K562 (cell line): ENCODE measurements at regions not wholly inside any gene's neighbourhood (a gene's known extent, or its start where the extent isn't known, plus 50 kb on each side); places are given as distances from the start of the nearest gene placed in this dataset.
A peak's percentile ranks its signal among the peaks of the same experiment; 100 is the strongest.
"Not testable (repeated sequence)": the region's sequence is repeated elsewhere in the genome, so short reads cannot be mapped to it uniquely, and the experiment has no call there.

Experiments
- ATAC-seq: fragments of 200-7000 bp; cut with Tn5 transposase; 3 replicates; pipeline ENCODE4 v1.9.1; 2020; ENCODE audit warnings: moderate library complexity
- BruUV-seq: library from RNA; stranded (reverse); fragments of 400-500 nt; replicated peaks from 2 replicates; lab custom pipeline; 2021; lab: Mats Ljungman, UMichigan
- CTCF ChIA-PET: fragments of 300-600 bp; formaldehyde crosslinking; extraction: SDS; loops from one replicate; lab custom pipeline; 2021; ENCODE audit warnings: low intra/inter-chr PET ratio; lab: Yijun Ruan, JAX
- POLR2A ChIA-PET: fragments of 300-600, 350-650 bp; sonication (Branson Sonifier 250); formaldehyde crosslinking; extraction: SDS; loops from one replicate; lab custom pipeline; 2021; ENCODE audit warnings: antibody characterized with exemption, inconsistent platforms; lab: Yijun Ruan, JAX
- DNase-seq, 4 experiments: peaks; one replicate each; pipeline versions ENCODE4 v3.0.0 to v3.0.0-alpha.2; 2011 to 2018; ENCODE audit warnings: low spot score in 3 of 4, mixed read lengths in 3 of 4; ENCODE audit errors: extremely low read depth in 1 of 4
- FAIRE-seq: peaks from 2 replicates; lab custom pipeline; 2011; peaks lifted over from hg19 to GRCh38; lab: Jason Lieb, UNC
- H2AFZ ChIP-seq: 2 replicates; pipeline ENCODE4 v1.6.0; 2011; ENCODE audit warnings: low read depth, low read length, control low read depth, inconsistent platforms
- H3K27ac ChIP-seq: fragments of 200-600 bp; 3 replicates; pipeline ENCODE4 v1.8.0; 2011; ENCODE audit warnings: low read depth, mild to moderate bottlenecking, control low read depth, inconsistent platforms, low read length, moderate library complexity, mixed read lengths; ENCODE audit errors: extremely low read depth
- H3K27me3 ChIP-seq, 2 experiments: fragments of 300-600 bp in 1 of 2; 2 replicates in 1 of 2; 3 replicates in 1 of 2; pipeline versions ENCODE4 v1.6.0 to v1.8.0; 2011; ENCODE audit warnings: inconsistent platforms in 2 of 2, low read length in 2 of 2, mild to moderate bottlenecking in 1 of 2, mixed read lengths in 1 of 2, moderate library complexity in 1 of 2; ENCODE audit not compliant: control insufficient read depth in 2 of 2, insufficient read depth in 2 of 2
- H3K36me3 ChIP-seq: fragments of 300-600 bp; 3 replicates; pipeline ENCODE4 v1.8.0; 2011; ENCODE audit warnings: mild to moderate bottlenecking, low read length, inconsistent platforms; ENCODE audit not compliant: control insufficient read depth, insufficient read depth
- H3K4me1 ChIP-seq, 2 experiments: fragments of 200-600 bp in 1 of 2; replicated peaks in 1 of 2; 2 replicates in 1 of 2; 3 replicates in 1 of 2; pipeline versions ENCODE4 v1.5.1 to v1.8.0; 2011; ENCODE audit warnings: inconsistent platforms in 2 of 2, low read length in 2 of 2, mild to moderate bottlenecking in 1 of 2, mixed read lengths in 1 of 2, moderate library complexity in 1 of 2; ENCODE audit not compliant: control insufficient read depth in 2 of 2, insufficient read depth in 2 of 2
- H3K4me2 ChIP-seq: 2 replicates; pipeline ENCODE4 v1.6.1; 2011; ENCODE audit warnings: low read length, control low read depth, inconsistent platforms, mixed read lengths; ENCODE audit not compliant: insufficient read depth
- H3K4me3 ChIP-seq: fragments of 200-600 bp; sonication (generic), shearing (Covaris generic); 2 replicates; pipeline ENCODE4 v1.5.1; 2016; ENCODE audit warnings: control low read depth, inconsistent platforms
- H3K79me2 ChIP-seq: fragments of 200-600 bp; 3 replicates; pipeline ENCODE4 v1.8.0; 2011; ENCODE audit warnings: low read length, inconsistent platforms; ENCODE audit not compliant: control insufficient read depth, insufficient read depth
- H3K9ac ChIP-seq, 2 experiments: 2 replicates each; pipeline versions ENCODE4 v1.6.0 to v1.6.1; 2011; ENCODE audit warnings: low read depth in 2 of 2, low read length in 2 of 2, control low read depth in 1 of 2, inconsistent platforms in 1 of 2, mild to moderate bottlenecking in 1 of 2, mixed read lengths in 1 of 2; ENCODE audit not compliant: insufficient read depth in 1 of 2
- H3K9me1 ChIP-seq: one replicate; pipeline ENCODE4 v1.6.0; 2011; ENCODE audit warnings: inconsistent platforms, mild to moderate bottlenecking, low read length, moderate library complexity; ENCODE audit not compliant: control insufficient read depth, insufficient read depth
- H3K9me3 ChIP-seq: replicated peaks from 2 replicates; pipeline ENCODE4 v1.5.1; 2011; ENCODE audit warnings: low read depth, low read length, inconsistent platforms; ENCODE audit not compliant: control insufficient read depth, insufficient read depth
- H4K20me1 ChIP-seq: replicated peaks from 2 replicates; pipeline ENCODE4 v1.6.1; 2011; ENCODE audit warnings: low read length, inconsistent platforms, mixed read lengths; ENCODE audit not compliant: control insufficient read depth, insufficient read depth
- CEBPG ChIP-seq, 3 experiments: fragments of 200-800 bp in 1 of 3; sonication (Bioruptor generic) in 1 of 3; sonication (generic) in 1 of 3; formaldehyde crosslinking in 1 of 3; IDR thresholded peaks in 2 of 3; conservative IDR thresholded peaks in 1 of 3; 2 replicates each; pipeline versions ENCODE4 v1.6.1 to v1.8.0; 2016 to 2022; ENCODE audit warnings: missing compliant biosample characterization in 2 of 3, missing genetic modification characterization in 2 of 3, mild to moderate bottlenecking in 1 of 3, missing genetic modification reagents in 1 of 3
- HNRNPLL ChIP-seq: fragments of 200-400 bp; formaldehyde crosslinking; IDR thresholded peaks from 2 replicates; pipeline ENCODE4 v1.6.1; 2017; ENCODE audit warnings: low read length, low read depth, mild to moderate bottlenecking; ENCODE audit not compliant: poor library complexity, severe bottlenecking
- PKNOX1 ChIP-seq: fragments of 450-650 bp; IDR thresholded peaks from 2 replicates; pipeline ENCODE4 v1.6.1; 2016
- TRIM24 ChIP-seq, 2 experiments: fragments of 450-650 bp; IDR thresholded peaks; 2 replicates each; pipeline ENCODE4 v1.6.1; 2016
- TRIM28 ChIP-seq: fragments of 450-650 bp; IDR thresholded peaks from 2 replicates; pipeline ENCODE4 v1.6.1; 2017
- ZNF316 ChIP-seq: fragments of 450-650 bp; IDR thresholded peaks from 2 replicates; pipeline ENCODE4 v1.6.1; 2016
- ZNF512 ChIP-seq: IDR thresholded peaks from 2 replicates; pipeline ENCODE4 v1.6.1; 2016; ENCODE audit warnings: missing genetic modification characterization, missing compliant biosample characterization
- WGBS: fragments of 100-300 bp; shearing (Covaris generic); methylation state at CpG from one replicate; pipeline ENCODE4 v1.1.6; 2016; ENCODE audit warnings: low coverage, mixed read lengths; ENCODE audit not compliant: insufficient coverage; ENCODE audit errors: missing lambda C conversion rate; 5-methylcytosine and 5-hydroxymethylcytosine counted together
- in situ Hi-C: fragments of 300-500 bp; cut with MboI; formaldehyde crosslinking; loops from 4 replicates; pipeline ENCODE4 v1.15.0; 2018; ENCODE audit warnings: inconsistent platforms, mixed read lengths
- intact Hi-C: fragments of 100-400 bp; cut with micrococcal nuclease; formaldehyde crosslinking; loops from 2 replicates; pipeline ENCODE4 v1.14.2; 2022
- TF ChIP-seq, protein P1 (sequence below): IDR thresholded peaks from 2 replicates; pipeline ENCODE4 v1.6.1; 2014; ENCODE audit warnings: antibody characterized with exemption

DNA sequence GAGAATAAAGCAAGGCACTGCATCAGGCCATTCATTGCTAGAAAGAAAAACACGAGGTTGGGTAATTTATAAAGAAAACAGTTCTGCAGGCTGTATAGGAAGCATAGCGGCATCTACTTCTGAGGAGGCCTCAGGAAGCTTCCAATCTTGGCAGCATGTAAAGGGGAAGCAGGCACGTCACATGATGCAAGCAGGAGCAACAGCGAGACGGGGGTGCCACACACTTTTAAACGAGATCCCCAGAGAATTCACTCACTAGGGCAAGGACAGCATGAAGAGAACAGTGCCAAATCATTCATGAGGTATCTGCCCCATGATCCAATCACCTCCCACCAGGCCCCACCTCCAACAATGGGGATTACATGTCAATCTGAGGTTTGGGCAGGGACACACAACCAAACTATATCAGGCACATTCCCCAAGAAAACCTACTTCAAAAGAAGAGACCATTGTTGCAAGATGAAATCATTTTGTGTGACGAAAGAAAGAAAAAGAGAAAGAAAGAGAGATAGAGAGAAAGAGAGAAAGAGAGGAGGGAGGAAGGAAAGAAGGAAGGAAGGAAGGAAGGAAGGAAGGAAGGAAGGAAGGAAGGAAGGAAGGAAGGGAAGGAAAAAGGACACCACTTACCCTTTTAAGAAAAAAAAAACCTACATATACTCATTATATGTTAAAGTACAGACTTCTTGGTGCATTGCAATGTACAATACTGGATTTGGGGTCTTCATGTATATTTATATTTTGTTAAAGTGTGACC is 95.9 kb upstream of the PLEKHG1 start:
- CTCF ChIA-PET = no interaction called here
- DNase-seq = no peak
- no peaks in the 10 kb centered on the region for H3K79me2 ChIP-seq
- no peak overlapping the region for H3K4me2 ChIP-seq
- H3K9me1 ChIP-seq = no peaks in the 10 kb centered on the region
- no TSS peak for BruUV-seq
- 0 out of 2 replicates have a peak overlapping the region, but pooled peaks have one; percentile 3 for H2AFZ ChIP-seq
- in situ Hi-C loops = no loop called here
- peaks cover 0 to 4% of the 10 kb centered on the region in 2 experiments; a peak in 1 of 5 replicates for H3K27me3 ChIP-seq
- ATAC-seq = no peak; the same call in 2 of the 3 replicates
- POLR2A ChIA-PET = interaction anchor here (0.6 to 0.8 kb wide), 3 partner anchors 12 to 154 kb away, joined by 3 read pairs; no protein-coding TSS in a partner anchor
- intact Hi-C loops = loop anchor here (5.0 kb wide), 1 partner anchor 86 kb away; no protein-coding TSS in a partner anchor
- TF ChIP-seq TRIM24 (IDR thresholded peaks at IDR 0.05) (peak; percentile 61 to 75; a peak in 2 of 4 replicates), CEBPG (CRISPR knock-in tag; IDR thresholded peaks at IDR 0.05) (peak; percentile 79), CEBPG (tag; conservative IDR thresholded peaks at IDR 0.05 in 1 of 2, IDR thresholded peaks at IDR 0.05 in 1 of 2) (peak in 1 of 2 experiments; percentile 36; a peak in 1 of 4 replicates), HNRNPLL (no peak), PKNOX1 (0 out of 2 replicates have a peak, but pooled peaks have one; percentile 23), TRIM28 (peak; percentile 20; the same call in 1 of the 2 replicates), ZNF316 (peak; percentile 25; the same call in 1 of the 2 replicates), ZNF512 (tag) (peak; percentile 77)
- TF ChIP-seq, protein P1, sequence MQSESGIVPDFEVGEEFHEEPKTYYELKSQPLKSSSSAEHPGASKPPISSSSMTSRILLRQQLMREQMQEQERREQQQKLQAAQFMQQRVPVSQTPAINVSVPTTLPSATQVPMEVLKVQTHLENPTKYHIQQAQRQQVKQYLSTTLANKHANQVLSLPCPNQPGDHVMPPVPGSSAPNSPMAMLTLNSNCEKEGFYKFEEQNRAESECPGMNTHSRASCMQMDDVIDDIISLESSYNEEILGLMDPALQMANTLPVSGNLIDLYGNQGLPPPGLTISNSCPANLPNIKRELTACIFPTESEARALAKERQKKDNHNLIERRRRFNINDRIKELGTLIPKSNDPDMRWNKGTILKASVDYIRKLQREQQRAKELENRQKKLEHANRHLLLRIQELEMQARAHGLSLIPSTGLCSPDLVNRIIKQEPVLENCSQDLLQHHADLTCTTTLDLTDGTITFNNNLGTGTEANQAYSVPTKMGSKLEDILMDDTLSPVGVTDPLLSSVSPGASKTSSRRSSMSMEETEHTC = no peak
- TF ChIP-seq, all 486 proteins: peak for 6
- Histone ChIP-seq H3K27ac (no peak overlapping the region), H3K9ac (no peak overlapping the region), H3K4me3 (no peak overlapping the region), H4K20me1 (no peaks in the 10 kb centered on the region), H3K9me3 (peaks cover 3% of the 10 kb centered on the region; the same call in 1 of the 2 replicates), H3K4me1 (no peaks in the 10 kb centered on the region), H3K36me3 (no peaks in the 10 kb centered on the region)
- 3% methylated on average over 7 of the region's 7 CpGs for WGBS
- no peak for FAIRE-seq

DNA sequence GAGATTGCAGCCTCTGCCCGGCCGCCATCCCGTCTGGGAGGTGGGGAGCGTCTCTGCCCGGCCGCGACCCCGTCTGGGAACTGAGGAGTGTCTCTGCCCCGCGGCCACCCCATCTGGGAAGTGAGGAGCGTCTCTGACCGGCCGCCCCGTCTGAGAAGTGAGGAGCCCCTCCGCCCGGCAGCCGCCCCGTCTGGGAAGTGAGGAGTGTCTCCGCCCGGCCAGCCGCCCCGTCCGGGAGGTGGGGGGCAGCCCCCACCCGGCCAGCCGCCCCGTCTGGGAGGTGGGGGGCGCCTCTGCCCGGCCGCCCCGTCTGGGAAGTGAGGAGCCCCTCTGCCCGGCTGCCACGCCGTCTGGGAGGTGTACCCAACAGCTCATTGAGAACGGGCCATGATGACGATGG is 92.3 kb upstream of the PLEKHG1 start:
- ATAC-seq, H4K20me1 ChIP-seq, H3K4me3 ChIP-seq, H3K9me1 ChIP-seq, H3K36me3 ChIP-seq, POLR2A ChIA-PET, H3K9ac ChIP-seq, BruUV-seq, H3K27ac ChIP-seq, H3K4me2 ChIP-seq, in situ Hi-C loops, DNase-seq, H3K27me3 ChIP-seq, CTCF ChIA-PET, intact Hi-C loops, H3K79me2 ChIP-seq, H3K9me3 ChIP-seq, H3K4me1 ChIP-seq, FAIRE-seq, H2AFZ ChIP-seq: not testable (repeated sequence)
- 11% methylated on average over 26 of the region's 35 CpGs for WGBS
